CD4-positive, CD25-positive, alpha-beta regulatory T cell (primary cell): ENCODE measurements at regions not wholly inside any gene's neighbourhood (a gene's known extent, or its start where the extent isn't known, plus 50 kb on each side); places are given as distances from the start of the nearest gene placed in this dataset.
"Not testable (repeated sequence)": the region's sequence is repeated elsewhere in the genome, so short reads cannot be mapped to it uniquely, and the experiment has no call there.

Experiments used
- ATAC-seq, 2 donors: fragments of 150-1000 bp; cut with Tn5 transposase; one replicate each; pipeline ENCODE4 v1.10.0; 2021; ENCODE audit warnings: low read depth in 2 of 2, moderate number of reproducible peaks in 2 of 2, moderate library complexity in 1 of 2
- DNase-seq, 3 donors: peaks; one replicate each; pipeline versions ENCODE4 v3.0.0 to v3.0.0-alpha.2; 2012 to 2022; ENCODE audit warnings: mixed read lengths in 1 of 3
- H3K27ac ChIP-seq: one replicate; pipeline ENCODE4 v1.7.0; 2013; ENCODE audit warnings: mild to moderate bottlenecking, low read length; ENCODE audit not compliant: insufficient read depth, poor library complexity, severe bottlenecking
- H3K27me3 ChIP-seq: one replicate; pipeline ENCODE4 v1.7.0; 2013; ENCODE audit warnings: low read length; ENCODE audit not compliant: control insufficient read depth, insufficient read depth
- H3K36me3 ChIP-seq: one replicate; pipeline ENCODE4 v1.7.0; 2013; ENCODE audit warnings: mild to moderate bottlenecking, low read length, moderate library complexity; ENCODE audit not compliant: control insufficient read depth, insufficient read depth
- H3K4me1 ChIP-seq: 2 replicates; pipeline ENCODE4 v1.7.0; 2013; ENCODE audit warnings: mild to moderate bottlenecking, low read length; ENCODE audit not compliant: insufficient read depth, control insufficient read depth, poor library complexity, severe bottlenecking
- H3K4me3 ChIP-seq: one replicate; pipeline ENCODE4 v1.7.0; 2013; ENCODE audit warnings: low read depth, mild to moderate bottlenecking, low read length, moderate library complexity
- H3K9me3 ChIP-seq, 2 experiments: 1 replicate in 1 of 2; 2 replicates in 1 of 2; pipeline ENCODE4 v1.7.0; 2013; ENCODE audit warnings: low read length in 2 of 2, mild to moderate bottlenecking in 1 of 2, moderate library complexity in 1 of 2; ENCODE audit not compliant: control insufficient read depth in 2 of 2
- H3K27ac Mint-ChIP-seq, 3 donors: one replicate each; pipeline ENCODE4 v1.8.0; 2020 to 2022; ENCODE audit warnings: mild to moderate bottlenecking in 3 of 3, mixed read lengths in 3 of 3, moderate library complexity in 2 of 3
- H3K27me3 Mint-ChIP-seq: one replicate; pipeline ENCODE4 v1.8.0; 2022; ENCODE audit warnings: mild to moderate bottlenecking, mixed read lengths
- H3K36me3 Mint-ChIP-seq: one replicate; pipeline ENCODE4 v1.8.0; 2020; ENCODE audit warnings: mixed read lengths
- H3K4me1 Mint-ChIP-seq, 4 donors: one replicate each; pipeline ENCODE4 v1.8.0; 2020 to 2022; ENCODE audit warnings: mixed read lengths in 4 of 4, mild to moderate bottlenecking in 1 of 4
- H3K4me3 Mint-ChIP-seq, 4 donors: one replicate each; pipeline ENCODE4 v1.8.0; 2020 to 2022; ENCODE audit warnings: mild to moderate bottlenecking in 4 of 4, mixed read lengths in 4 of 4, moderate library complexity in 3 of 4
- H3K9me3 Mint-ChIP-seq, 7 donors: one replicate each; pipeline ENCODE4 v1.8.0; 2020 to 2022; ENCODE audit warnings: mixed read lengths in 7 of 7, mild to moderate bottlenecking in 3 of 7, moderate library complexity in 2 of 7

GRCh38 chr12:100046202-100046601 is 61.5 kb upstream of the ANKS1B start:
- not testable (repeated sequence) for H3K27me3 ChIP-seq, H3K9me3 Mint-ChIP-seq, ATAC-seq, H3K4me1 ChIP-seq, H3K27ac Mint-ChIP-seq, H3K9me3 ChIP-seq, H3K4me3 ChIP-seq, H3K27ac ChIP-seq, H3K4me3 Mint-ChIP-seq, H3K27me3 Mint-ChIP-seq, H3K4me1 Mint-ChIP-seq, DNase-seq
- peaks cover 78% of the 10 kb centered on the region for H3K36me3 Mint-ChIP-seq
- peaks cover 34% of the 10 kb centered on the region for H3K36me3 ChIP-seq

- DNase-seq (no peak), ATAC-seq (no peak)
- H3K9me3 Mint-ChIP-seq = peaks cover 0 to 3% (median 0%) of the 10 kb centered on the region in 7 donors
- peaks cover 74% of the 10 kb centered on the region for H3K36me3 Mint-ChIP-seq
- no peaks in the 10 kb centered on the region for H3K9me3 ChIP-seq
- H3K4me1 Mint-ChIP-seq = peaks cover 0 to 4% (median 2%) of the 10 kb centered on the region in 4 donors
- no peak overlapping the region for H3K27ac Mint-ChIP-seq
- no peaks in the 10 kb centered on the region for H3K27me3 Mint-ChIP-seq
- H3K27ac ChIP-seq = no peak overlapping the region
- H3K4me1 ChIP-seq = no peaks in the 10 kb centered on the region
- peaks cover 29% of the 10 kb centered on the region for H3K36me3 ChIP-seq
- H3K4me3 Mint-ChIP-seq = no peak overlapping the region
- no peak overlapping the region for H3K4me3 ChIP-seq
- no peaks in the 10 kb centered on the region for H3K27me3 ChIP-seq
These were observed 59.5 kb upstream of the ANKS1B start for GRCh38 chr12:100044266-100044665.

GRCh38 chr12:100043631-100044030 is 58.9 kb upstream of the ANKS1B start:
- no peak overlapping the region for H3K27ac Mint-ChIP-seq
- no peaks in the 10 kb centered on the region for H3K4me1 ChIP-seq
- peaks cover 0 to 4% (median 2%) of the 10 kb centered on the region in 4 donors for H3K4me1 Mint-ChIP-seq
- H3K9me3 Mint-ChIP-seq = peaks cover 0 to 3% (median 0%) of the 10 kb centered on the region in 7 donors
- ATAC-seq = no peak
- no peak overlapping the region for H3K4me3 Mint-ChIP-seq
- H3K9me3 ChIP-seq = no peaks in the 10 kb centered on the region
- H3K27me3 Mint-ChIP-seq = no peaks in the 10 kb centered on the region
- DNase-seq = no peak
- no peak overlapping the region for H3K27ac ChIP-seq
- H3K4me3 ChIP-seq = no peak overlapping the region
- peaks cover 72% of the 10 kb centered on the region for H3K36me3 Mint-ChIP-seq
- H3K36me3 ChIP-seq = peaks cover 26% of the 10 kb centered on the region
- no peaks in the 10 kb centered on the region for H3K27me3 ChIP-seq
